Muscle of back (tissue), 3 donors: ENCODE measurements at regions not wholly inside any gene's neighbourhood (a gene's known extent, or its start where the extent isn't known, plus 50 kb on each side); places are given as distances from the start of the nearest gene placed in this dataset.

ENCODE experiments used
- DNase-seq, 3 donors: peaks; one replicate each; pipeline versions ENCODE4 v3.0.0 to v3.0.0-alpha.2; 2013

- no peak for DNase-seq
Observed at GRCh38 chr6:157772820-157773219, 50.2 kb upstream of the SNX9 start.
